Muscle of arm (tissue), 1 donor: ENCODE measurements at regions not wholly inside any gene's neighbourhood (a gene's known extent, or its start where the extent isn't known, plus 50 kb on each side); places are given as distances from the start of the nearest gene placed in this dataset.

ENCODE experiments used
- DNase-seq: peaks from one replicate; pipeline ENCODE4 v3.0.0-alpha.2; 2013

DNA sequence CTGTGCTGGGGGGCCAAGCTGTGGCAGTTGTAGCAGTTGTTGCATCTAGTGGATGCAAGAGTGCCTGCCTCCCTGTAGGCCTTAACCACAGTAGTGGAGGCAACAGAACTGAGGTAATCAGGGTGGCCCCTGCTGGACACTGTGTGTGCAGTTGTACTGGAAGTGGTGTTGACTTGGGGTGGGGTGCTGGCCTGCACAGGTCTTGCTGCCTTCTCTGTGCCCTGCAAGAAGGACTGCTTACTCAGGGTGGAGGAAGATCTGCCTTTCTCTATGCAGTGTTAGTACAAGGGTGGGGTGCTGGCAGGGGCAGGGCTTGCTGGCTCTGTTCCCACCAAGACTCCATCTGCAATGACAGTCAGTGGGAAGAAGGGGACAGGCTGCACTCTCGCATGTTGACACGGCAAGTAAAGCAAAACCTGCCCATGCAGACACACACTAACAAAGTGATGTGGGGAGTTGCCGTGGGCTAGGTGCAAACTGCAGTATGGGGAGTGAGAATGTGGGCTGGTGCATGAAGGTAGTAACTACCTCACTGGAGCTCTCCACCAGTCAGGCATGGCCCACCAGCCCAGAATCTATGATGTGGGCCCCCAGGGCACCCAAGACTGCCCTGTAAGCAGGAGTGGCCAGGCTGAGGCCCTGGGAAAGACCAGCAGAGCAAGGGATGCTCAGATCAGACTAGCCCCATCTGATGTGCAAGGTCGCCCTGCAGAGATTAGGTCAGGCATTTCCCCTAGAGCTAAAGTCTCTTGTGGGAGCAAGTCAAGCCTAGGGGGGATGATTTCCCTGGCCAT lies 594.9 kb downstream of the TECRL start:
- no peak for DNase-seq

DNA sequence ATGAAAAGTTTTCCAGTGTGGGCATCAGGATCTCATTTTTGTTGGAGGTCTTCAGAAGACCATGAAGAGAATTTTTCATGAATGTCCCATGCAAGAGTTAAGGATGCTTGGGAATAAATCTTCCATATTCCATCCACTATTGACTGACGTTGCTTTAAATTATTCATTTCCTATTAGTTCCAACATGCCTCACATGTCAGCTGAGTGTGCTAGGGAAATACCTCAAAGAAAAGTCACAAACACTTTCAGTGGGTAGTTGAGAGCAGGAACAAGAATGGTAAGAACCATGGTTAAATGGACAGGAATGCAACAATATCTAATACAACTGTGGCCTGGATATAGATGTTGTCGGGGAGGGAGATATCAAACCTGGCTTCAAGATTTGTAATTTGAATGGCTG lies 610.1 kb downstream of the TECRL start:
- DNase-seq: no peak

DNA sequence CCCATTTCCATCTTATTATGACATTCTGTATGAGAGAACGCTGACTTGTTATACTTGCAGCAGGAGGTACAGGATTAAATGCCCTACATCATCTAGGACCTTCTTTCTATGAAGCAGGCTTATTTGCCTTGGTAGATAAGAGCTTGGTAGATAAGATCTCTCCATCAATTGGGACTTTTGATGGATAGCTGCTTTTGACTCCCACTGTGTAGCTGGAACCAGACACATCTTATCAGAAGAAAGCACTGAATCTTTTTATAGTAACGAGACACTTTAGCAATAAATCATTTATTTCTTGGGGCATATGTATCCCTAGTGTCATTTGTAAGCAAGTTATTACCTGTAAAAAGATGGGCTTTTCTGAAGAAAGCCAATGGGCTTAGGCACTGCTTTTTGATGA lies 613.9 kb downstream of the TECRL start:
- no peak for DNase-seq

DNA sequence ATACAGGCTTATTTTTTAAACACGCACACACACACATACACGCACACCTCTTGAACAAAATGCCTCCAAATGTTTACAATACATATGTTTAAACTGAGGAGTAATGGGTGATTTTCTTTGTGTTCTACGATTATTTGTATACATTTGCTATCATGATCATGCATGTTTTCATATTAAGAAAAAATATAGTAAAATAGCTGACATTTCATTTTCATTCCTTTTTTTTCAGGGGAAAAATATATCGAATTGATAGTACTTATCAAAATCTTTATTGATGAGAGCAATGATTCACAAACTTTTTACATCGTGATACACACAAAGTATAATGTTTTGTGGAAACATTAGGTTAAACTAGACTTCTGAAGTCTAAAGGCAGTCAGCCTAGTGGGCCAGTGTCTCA lies 618.9 kb downstream of the TECRL start:
- no peak for DNase-seq

DNA sequence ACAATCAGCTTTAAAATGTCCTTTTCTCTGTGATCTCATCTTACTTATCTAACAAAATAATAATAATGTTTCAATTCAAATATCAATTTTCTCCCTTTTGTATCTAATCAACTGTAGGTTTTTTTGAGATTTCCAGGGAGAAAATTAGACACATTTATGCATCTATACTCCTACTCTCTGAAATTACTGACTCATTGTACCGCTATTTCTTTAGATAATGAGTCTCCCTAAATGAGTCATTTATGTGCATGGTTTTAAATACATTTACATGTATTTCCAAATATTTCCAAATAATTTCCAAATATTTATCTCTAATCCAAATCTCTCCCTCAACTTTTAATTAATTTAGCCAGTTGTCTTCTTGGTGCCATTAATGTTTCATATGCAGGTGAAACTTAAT lies 621.0 kb downstream of the TECRL start:
- no peak for DNase-seq

DNA sequence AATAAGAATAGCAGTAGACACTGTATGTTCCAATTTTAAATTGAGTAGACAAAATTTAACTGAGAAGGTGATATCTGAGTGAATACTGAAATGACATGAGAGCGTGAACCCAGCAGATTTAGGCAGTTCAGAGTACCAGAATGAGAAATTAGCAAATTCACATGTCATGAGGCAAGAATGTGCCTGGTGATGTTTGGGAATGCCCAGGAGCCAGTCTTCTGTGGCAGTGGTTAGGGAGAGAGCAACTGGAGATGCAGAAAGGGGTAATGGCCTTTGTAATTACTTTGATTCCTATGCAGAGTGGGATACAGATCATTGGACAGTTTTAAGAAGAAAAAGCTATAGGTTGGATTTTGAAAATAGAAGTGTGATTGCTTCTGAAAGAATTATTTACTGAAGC lies 621.9 kb downstream of the TECRL start:
- no peak for DNase-seq

DNA sequence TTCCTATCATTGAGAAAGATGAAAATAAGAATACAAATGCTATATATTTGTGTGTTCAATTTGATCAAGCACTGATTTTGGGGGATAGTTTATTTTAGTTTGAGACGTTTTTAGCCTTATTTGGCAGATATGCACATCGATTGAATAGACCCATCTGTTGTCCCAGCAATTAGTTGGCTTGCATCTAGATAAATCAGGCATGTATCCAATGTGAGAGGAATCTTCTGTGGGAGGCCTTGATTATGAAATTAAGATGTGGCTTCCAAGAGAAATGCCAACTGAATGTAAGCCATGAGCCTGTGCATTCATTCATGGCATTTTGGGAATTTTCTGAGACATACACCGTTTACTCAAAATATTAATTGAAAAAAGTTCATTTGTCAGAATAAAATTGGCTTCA lies 623.1 kb downstream of the TECRL start:
- no peak for DNase-seq

DNA sequence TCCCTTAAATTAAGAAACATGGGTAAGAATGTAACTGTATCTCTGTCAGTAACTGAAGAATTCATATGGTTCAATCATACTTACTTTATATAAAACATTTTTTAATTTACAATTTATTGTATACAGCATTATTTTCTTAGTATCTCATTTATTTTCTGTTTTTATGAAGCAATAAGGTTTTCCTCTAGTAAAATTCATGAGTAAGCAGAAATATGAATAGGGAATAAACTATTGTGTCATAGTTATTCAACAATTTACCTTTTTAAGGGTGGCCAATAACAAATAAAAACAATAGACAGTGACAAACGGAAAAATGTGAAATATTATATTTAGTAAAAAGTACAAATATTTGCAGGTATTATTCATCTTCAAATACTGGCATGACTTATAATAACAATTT lies 624.4 kb downstream of the TECRL start:
- no peak for DNase-seq

DNA sequence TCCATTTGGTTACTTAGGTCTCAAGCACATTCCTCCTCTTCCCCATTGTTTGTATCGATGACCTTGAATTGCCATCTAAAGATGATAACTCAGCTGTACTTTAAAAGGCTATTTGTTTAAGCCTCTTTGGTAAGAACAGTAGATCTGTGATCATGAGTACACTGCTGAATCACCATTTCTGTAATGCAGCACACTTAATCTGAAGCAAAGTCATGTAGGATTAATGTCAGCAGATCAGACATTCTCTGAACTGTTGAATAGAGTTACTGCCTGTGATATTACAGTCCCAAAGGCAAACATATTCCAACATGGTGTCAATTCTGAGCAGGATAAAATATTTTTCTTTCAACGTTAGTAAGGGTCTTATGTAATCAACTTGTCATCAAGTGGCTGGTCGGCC lies 631.6 kb downstream of the TECRL start:
- DNase-seq: no peak

DNA sequence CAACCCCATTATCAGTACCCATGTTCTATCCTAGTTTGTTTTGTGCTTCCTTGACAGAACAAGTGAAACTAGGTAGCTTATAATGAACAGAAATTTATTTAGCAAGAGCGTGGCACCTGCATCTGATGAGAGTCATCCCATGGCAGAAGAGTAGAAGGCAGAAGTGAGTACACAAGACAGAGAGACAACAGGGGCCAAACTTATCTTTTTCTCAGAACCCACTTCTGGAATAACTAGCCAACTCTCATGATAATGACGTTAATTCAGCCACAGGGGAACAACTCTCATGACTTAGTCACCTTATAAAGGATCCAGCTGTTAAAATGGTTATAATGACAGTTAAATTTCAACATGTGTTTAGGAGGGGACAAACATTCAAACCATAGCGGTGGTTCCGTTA lies 644.9 kb downstream of the TECRL start:
- DNase-seq: no peak

DNA sequence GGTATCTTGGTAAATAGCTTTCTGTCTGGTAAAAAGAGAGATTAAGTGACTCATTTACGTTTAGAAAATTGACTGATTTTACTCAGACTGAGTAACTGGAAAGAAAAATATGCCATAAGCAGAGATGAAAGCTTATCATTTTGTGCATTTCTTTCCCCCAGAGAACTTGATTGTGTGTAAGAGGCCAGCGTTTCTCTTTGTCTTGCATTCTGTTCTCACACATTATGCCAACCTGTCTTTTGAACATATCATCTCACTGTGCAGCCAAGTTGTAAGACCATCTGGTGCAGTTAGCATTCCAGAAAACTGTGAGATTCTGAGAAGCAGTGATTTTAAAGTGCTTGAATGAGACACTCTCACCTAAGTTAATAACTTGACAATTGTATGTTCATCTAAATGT lies 651.3 kb downstream of the TECRL start:
- no peak for DNase-seq

DNA sequence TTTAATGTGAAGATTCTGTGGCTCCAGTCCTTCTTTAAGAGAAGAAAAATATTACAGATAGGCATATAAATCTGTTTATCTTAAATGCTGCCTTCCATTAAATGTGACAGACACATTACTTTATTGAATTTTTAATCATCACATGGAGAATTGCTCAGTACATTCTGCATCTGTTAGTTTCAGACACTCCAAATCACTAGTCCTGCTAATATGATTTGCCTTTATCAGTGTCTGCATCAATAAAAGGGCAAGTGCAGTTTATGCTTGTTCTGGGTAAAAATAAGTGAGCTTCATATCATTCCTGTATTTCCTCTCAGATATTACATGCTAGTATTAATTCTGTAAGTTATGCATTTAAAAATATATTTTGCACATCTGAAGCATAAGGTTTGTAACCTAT lies 666.4 kb downstream of the TECRL start:
- DNase-seq: no peak

DNA sequence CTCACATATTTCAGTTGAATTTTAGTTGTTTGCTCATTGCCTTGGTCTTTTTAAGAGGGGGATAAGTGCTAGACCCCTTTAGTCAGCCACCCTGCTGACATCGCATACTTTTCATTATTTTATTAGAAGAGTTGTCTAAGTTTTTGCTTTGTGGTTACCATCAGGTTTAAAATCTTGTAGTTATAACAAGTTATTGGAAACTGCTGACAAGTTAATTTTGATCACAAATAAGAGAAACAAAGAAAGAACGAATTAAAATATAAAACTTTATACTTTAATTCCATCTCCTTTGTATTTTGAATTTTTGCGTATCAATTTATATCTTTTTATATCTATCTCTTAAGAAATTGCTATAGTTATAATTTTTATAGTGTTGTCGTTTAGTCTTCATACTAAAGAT lies 679.7 kb downstream of the TECRL start:
- DNase-seq: no peak

DNA sequence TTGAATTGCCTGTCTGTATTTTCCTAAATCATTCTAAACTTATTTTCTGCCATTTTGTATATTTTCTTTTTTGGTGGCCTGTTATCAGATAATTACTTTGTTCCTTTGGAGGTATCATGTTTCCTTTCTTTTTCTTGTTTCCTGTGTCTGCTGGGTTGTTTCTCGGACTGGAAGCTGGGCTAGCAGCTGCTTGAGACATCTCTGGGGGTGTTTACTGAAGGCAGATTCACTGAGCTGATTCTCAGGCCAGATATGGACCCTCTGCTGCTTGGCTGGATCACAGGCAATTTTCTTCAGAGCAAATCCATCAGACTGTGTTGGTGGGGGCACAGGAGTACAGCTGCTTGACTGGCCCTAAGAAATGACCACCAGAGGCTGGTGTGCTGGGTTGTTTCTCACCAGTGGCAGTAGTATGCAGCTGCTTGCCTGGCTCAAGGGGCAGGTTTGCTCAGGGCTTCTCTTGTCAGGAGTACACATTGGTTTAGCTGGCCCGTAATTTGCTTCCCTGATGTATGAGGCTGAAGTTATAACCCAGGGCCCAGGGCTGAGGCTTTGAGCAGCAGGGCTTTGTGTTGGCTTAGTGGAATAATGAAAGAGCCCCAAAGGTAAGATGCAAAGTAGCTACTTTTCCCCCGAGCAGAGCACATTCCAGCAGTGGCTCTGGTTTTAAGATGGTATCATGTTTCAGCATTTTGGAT lies 680.6 kb downstream of the TECRL start:
- no peak for DNase-seq

DNA sequence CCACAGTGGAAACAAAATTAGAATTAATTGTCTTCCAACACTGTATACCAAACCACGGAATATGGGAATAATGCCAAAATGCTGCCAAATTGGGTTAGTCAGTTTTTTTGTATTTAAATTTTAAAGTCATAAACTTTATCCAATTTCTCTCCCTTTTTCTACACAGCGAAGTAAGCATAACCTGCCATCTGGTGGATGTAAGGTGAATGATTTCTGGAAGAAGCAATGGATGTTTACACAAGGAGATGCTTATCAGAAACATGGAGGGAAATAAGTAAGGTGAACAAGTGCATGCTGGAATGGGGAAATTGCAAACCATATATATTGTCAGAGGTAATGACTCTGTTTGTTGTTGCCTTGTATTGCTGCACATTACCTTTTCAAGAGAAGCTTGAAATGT lies 691.9 kb downstream of the TECRL start:
- peak; percentile 10 for DNase-seq

DNA sequence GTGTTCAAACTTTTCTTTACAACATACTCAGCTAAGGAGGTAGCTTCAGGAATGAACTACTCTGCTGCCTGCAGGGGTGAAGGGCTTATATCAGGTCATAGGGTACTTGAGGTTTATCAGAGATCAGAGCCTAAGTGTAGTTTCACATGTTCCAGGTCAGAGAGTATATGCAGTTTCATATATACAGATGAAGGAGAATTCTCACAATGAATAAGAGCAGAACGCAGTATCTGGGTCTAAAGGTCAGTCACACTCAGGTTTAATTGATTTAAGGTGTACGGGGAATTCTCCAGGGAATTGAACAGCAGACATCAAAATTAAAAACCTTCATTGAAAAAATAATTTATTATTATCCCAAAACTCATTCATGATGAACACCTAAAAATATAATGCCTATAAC lies 700.6 kb downstream of the TECRL start:
- no peak for DNase-seq

DNA sequence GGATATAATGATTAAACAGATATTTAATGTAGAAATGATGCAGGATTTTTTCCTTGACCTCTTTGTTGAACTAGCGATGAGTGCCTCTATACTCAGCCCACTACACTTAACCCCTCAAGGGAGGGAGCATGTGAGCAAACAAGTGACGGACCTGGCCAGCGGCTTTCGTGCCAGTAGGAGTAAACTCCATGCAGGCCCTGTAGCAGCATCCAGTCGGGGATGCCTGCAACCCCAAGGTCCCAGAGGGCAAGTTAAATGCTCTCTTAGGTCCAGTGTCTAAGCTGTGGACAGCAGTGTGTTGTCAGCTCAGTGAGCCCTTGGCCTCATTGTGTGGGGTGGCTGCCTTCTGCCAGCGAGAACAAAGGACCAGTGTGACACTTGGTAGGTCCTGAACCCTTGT lies 708.7 kb downstream of the TECRL start:
- DNase-seq: no peak

DNA sequence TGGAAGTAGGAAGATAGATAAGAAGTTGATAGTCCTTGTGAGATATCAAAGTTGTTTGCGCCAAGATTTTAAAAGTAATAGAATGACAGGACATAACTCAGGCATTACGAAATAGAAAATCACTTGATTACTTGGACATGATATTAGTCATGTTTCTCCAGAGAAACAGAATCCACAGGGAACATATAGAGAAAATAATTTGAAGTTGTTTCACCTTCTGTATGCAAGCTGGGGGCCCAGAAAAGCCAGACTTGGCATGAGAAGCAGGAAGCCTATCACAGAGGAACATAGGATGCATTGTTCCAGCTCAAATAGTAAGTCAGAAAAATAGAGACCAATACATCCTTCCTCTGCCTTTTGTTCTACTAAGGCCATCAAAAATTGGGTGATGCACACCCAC lies 715.9 kb downstream of the TECRL start:
- no peak for DNase-seq

DNA sequence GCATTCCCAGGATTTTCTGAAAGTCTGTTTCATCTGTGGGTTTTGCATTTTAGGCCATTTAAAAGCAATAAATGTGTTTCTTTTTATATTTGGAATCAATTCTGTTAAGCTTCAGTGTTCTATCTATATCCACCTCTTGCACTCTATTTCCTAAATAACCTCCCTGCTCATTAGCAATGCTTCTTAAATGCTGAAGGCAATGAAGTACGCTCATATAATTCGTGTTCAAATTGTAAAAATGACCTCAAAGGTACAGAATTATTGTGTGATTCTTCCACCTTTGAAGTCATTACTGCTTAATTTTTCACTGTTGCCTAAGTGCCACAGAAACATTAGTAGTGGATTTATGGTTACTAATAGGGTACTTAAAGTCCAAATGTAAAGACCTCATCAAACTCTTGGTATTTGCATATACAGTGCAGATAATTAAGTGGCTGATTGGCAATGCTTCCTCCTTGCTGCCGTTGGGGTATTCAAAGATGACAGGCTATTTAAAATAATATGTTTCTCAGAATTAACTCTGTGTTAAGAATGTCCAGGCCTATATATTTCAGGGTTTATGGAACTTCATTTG lies 730.8 kb downstream of the TECRL start:
- no peak for DNase-seq

DNA sequence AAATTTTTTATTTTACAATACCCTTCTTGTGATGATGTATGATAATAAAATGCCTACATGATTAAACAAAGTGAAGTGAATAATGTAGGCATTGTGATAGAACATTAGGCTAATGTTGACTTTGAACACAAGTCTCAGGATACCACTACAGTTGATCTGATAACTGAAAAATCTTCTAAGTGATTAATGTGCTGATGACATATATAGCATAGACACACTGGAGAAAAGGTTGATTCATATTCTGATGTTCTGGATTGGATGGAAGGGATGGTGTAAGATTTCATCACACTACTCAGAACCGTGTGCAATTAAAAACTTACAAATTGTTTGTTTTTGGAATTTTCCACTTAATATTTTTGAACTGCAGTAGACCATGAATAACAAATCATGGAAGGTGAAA lies 738.5 kb downstream of the TECRL start:
- no peak for DNase-seq

DNA sequence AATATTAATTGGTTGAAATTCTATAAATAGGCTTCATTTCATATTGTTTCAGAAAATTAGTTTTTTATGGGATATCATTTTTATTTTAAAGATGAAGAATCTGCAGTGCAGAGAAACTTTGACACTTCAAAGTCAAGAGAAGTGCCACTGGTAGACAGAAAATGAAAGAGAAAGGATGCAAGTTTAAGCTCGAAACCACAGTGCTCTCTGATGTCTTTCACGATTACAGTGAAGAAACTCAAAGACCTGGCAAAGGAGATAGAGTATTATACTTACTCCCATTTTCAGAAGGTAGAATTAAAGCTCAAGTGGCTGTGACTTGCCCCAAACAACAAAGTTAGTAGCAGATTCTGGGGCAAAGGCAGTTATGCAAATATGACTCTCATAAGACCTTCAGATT lies 745.4 kb downstream of the TECRL start:
- DNase-seq: no peak

DNA sequence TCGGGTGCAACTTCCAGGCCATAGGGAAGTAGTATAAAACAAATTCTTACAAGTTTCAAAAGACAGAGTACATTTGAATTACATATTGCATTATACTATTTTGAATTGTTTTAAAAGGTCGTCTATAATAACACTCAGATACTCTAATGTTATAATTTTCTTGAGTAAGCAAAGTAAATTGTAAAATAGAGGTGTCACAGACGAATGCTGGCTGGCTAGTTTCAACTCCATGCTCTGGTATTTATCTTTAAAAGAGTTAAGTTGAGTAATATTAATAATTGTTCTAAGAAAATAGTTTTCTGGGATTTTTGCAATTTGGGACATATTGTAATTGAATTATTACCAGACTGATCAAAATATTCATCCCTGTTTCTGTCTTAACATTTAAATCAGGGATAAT lies 764.9 kb downstream of the TECRL start:
- no peak for DNase-seq

DNA sequence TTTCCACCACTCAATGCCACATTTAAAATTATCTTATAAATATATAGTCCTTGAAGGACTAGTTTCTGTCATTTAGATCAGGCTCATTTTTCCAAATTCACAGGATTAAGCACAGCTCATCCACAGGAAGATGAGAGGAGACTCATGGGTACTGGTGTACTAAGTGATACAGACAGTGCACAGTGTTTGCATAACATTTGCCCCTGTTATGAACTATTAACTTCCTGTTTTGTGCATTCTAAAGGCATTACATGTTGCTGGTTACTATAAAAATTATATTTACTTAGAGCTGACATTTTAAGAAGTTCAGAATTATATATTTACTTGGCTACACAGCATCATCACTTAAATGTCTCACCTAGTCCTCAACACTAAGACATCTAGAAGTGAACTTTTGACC lies 772.0 kb downstream of the TECRL start:
- DNase-seq: no peak

DNA sequence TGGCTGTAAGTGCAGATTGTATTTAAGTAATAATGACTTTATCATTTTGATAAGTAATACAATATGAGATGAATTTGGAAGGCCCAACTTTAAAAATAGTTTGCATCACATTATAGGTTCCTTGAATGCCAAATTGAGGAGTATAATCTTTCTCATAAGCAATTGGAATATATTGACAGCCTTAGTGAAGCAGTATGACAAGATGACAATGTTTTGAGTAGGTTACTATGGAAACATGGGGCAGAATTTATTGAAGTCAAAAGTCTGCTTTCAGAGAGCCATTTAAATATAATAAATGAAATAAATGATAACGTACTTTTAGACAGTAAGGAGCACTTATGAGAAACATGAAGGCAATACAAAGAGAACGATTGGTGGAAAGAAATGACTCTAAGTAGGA lies 776.4 kb downstream of the TECRL start:
- DNase-seq: no peak
